Left cardiac atrium (tissue), 4 donors: ENCODE measurements at regions not wholly inside any gene's neighbourhood (a gene's known extent, or its start where the extent isn't known, plus 50 kb on each side); places are given as distances from the start of the nearest gene placed in this dataset.
A peak's percentile ranks its signal among the peaks of the same experiment; 100 is the strongest.
"Not testable (repeated sequence)": the region's sequence is repeated elsewhere in the genome, so short reads cannot be mapped to it uniquely, and the experiment has no call there.

Source experiments
- ATAC-seq, 2 donors: fragments of 200-7000 bp; cut with Tn5 transposase; one replicate each; pipeline ENCODE4 v1.9.1; 2020; ENCODE audit warnings: mild to moderate bottlenecking in 2 of 2, moderate library complexity in 2 of 2
- DNase-seq: peaks from one replicate; pipeline ENCODE4 v3.0.0-alpha.2; 2020
- intact Hi-C, 2 donors: fragments of 100-400 bp; cut with DNase I; formaldehyde crosslinking; loops; one replicate each; pipeline versions ENCODE4 v1.14.1 to v1.15.1; 2022 to 2023
- donor health status: DM: no; HTN: yes; CAD: no.
- donor health status: DM: no; HTN: yes; CAD: no; lungs with severe emphysema.
- donor health status: DM: yes; HTN: yes; CAD: no.
- donor health status: Dilated cardiomyopathy.

GRCh38 chr13:50404769-50405168 lies 389.5 kb downstream of the KCNRG start:
- ATAC-seq (no peak), DNase-seq (no peak)
- intact Hi-C loops, result no loop called here

- no peak for ATAC-seq
- intact Hi-C loops, result no loop called here
- no peak for DNase-seq
These were observed 391.6 kb downstream of the KCNRG start for GRCh38 chr13:50406831-50407230.

GRCh38 chr13:50408068-50408467 lies 392.8 kb downstream of the KCNRG start:
- ATAC-seq (no peak), DNase-seq (no peak)
- intact Hi-C loops, result no loop called here

GRCh38 chr13:50409220-50409619 lies 394.0 kb downstream of the KCNRG start:
- no peak for ATAC-seq
- DNase-seq, result no peak
- intact Hi-C loops, result no loop called here

GRCh38 chr13:50410921-50411746 lies 395.9 kb downstream of the KCNRG start:
- intact Hi-C loops, result no loop called here
- DNase-seq, result peak; percentile 33

GRCh38 chr13:50412046-50412617 lies 396.9 kb downstream of the KCNRG start:
- DNase-seq, result no peak
- no peak for ATAC-seq
- intact Hi-C loops, result no loop called here

More at GRCh38 chr13:50410921-50411746, 395.9 kb downstream of the KCNRG start:
- peak; percentile 67 to 95 for ATAC-seq

GRCh38 chr13:50414640-50415039 lies 399.4 kb downstream of the KCNRG start:
- intact Hi-C loops, result no loop called here
- DNase-seq, result no peak
- no peak for ATAC-seq

- intact Hi-C loops, result no loop called here
- no peak for DNase-seq
- no peak for ATAC-seq
These were observed 400.2 kb downstream of the KCNRG start for GRCh38 chr13:50415428-50415827.

- DNase-seq, result no peak
- intact Hi-C loops, result no loop called here
These were observed 402.4 kb downstream of the KCNRG start for GRCh38 chr13:50417597-50417996.

GRCh38 chr13:50419331-50419865 lies 404.2 kb downstream of the KCNRG start:
- intact Hi-C loops, result no loop called here
- ATAC-seq, result peak; percentile 26 to 56
- no peak for DNase-seq

More at GRCh38 chr13:50417597-50417996, 402.4 kb downstream of the KCNRG start:
- ATAC-seq, result no peak

- intact Hi-C loops, result no loop called here
- ATAC-seq, result peak; percentile 26 to 40
- DNase-seq, result peak; percentile 40
These were observed 404.7 kb downstream of the KCNRG start for GRCh38 chr13:50419896-50420295.

GRCh38 chr13:50420718-50421472 lies 405.7 kb downstream of the KCNRG start:
- no peak for DNase-seq
- intact Hi-C loops, result no loop called here
- peak in 1 of 2 donors; percentile 61 for ATAC-seq

- DNase-seq (no peak), ATAC-seq (peak in 1 of 2 donors; percentile 45)
- intact Hi-C loops, result no loop called here
These were observed 406.4 kb downstream of the KCNRG start for GRCh38 chr13:50421473-50422130.

- DNase-seq, result no peak
- no peak for ATAC-seq
- intact Hi-C loops, result no loop called here
These were observed 407.2 kb downstream of the KCNRG start for GRCh38 chr13:50422181-50423148.

GRCh38 chr13:50424993-50425392 lies 409.7 kb downstream of the KCNRG start:
- ATAC-seq, result no peak
- intact Hi-C loops, result no loop called here
- no peak for DNase-seq

GRCh38 chr13:50425772-50426171 lies 410.5 kb downstream of the KCNRG start:
- intact Hi-C loops, result no loop called here
- ATAC-seq, result no peak

GRCh38 chr13:50426927-50427326 lies 411.7 kb downstream of the KCNRG start:
- ATAC-seq (no peak), DNase-seq (no peak)
- intact Hi-C loops, result no loop called here

More at GRCh38 chr13:50425772-50426171, 410.5 kb downstream of the KCNRG start:
- DNase-seq, result no peak

GRCh38 chr13:50427511-50427910 lies 412.3 kb downstream of the KCNRG start:
- intact Hi-C loops, ATAC-seq, DNase-seq: not testable (repeated sequence)
